Prostate gland (tissue), 2 donors: ENCODE measurements at regions not wholly inside any gene's neighbourhood (a gene's known extent, or its start where the extent isn't known, plus 50 kb on each side); places are given as distances from the start of the nearest gene placed in this dataset.

Experiments
- POLR2AphosphoS5 ChIP-seq: sonication (generic); formaldehyde crosslinking; IDR thresholded peaks from one replicate; pipeline ENCODE4 v1.6.1; 2017; ENCODE audit warnings: antibody characterized with exemption
- TF ChIP-seq, protein P1 (sequence below), 4 experiments: fragments of 200-600 bp in 2 of 4; fragments of 450-650 bp in 2 of 4; sonication (generic) in 2 of 4; IDR thresholded peaks; 1 replicate in 3 of 4; 2 replicates in 1 of 4; pipeline ENCODE4 v1.5.1; 2016 to 2019; ENCODE audit warnings: antibody characterized with exemption in 4 of 4, mild to moderate bottlenecking in 2 of 4, moderate library complexity in 2 of 4

DNA sequence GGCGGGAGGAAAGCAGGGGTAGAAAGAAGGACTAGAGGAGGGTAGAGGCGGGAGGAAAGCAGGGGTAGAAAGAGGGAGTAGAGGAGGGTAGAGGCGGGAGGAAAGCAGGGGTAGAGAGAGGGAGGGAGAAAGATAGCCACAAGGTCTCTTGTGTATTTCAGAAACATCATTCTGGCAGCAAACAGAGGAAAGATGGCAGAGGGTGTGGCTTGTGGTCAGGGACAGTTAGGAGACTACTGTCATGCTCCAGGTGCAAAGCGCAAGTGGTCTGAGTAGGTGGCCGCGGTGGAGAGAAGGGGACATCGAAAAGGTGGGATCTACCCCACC, 82.4 kb upstream of the TAF1B start:
- TF ChIP-seq, protein P1, sequence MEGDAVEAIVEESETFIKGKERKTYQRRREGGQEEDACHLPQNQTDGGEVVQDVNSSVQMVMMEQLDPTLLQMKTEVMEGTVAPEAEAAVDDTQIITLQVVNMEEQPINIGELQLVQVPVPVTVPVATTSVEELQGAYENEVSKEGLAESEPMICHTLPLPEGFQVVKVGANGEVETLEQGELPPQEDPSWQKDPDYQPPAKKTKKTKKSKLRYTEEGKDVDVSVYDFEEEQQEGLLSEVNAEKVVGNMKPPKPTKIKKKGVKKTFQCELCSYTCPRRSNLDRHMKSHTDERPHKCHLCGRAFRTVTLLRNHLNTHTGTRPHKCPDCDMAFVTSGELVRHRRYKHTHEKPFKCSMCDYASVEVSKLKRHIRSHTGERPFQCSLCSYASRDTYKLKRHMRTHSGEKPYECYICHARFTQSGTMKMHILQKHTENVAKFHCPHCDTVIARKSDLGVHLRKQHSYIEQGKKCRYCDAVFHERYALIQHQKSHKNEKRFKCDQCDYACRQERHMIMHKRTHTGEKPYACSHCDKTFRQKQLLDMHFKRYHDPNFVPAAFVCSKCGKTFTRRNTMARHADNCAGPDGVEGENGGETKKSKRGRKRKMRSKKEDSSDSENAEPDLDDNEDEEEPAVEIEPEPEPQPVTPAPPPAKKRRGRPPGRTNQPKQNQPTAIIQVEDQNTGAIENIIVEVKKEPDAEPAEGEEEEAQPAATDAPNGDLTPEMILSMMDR (IDR thresholded peaks at IDR 0.05): no peak
- TF ChIP-seq POLR2AphosphoS5: no peak
